ENCODE measurements at regions not wholly inside any gene's neighbourhood (a gene's known extent, or its start where the extent isn't known, plus 50 kb on each side); places are given as distances from the start of the nearest gene placed in this dataset.

GRCh38 chr2:54401554-54401953 lies 54.6 kb upstream of the SPTBN1 start:
- no peaks in the 10 kb centered on the region for H3K9me3 ChIP-seq (replicated peaks in 1 of 2; ENCODE audit: control insufficient read depth in 1 of 2, insufficient read depth in 1 of 2, low read length in 2 of 2)
- Mint-ChIP-seq H3K4me1 (peaks cover 10% of the 10 kb centered on the region), H3K4me3 (no peak overlapping the region), H3K27me3 (ENCODE audit: low read depth in 3 of 3) (peaks cover 26 to 44% (median 42%) of the 10 kb centered on the region in 3 donors), H3K27ac (no peak overlapping the region), H3K9me3 (peaks cover 0 to under 1% (median 0%) of the 10 kb centered on the region in 7 donors), H3K36me3 (no peaks in the 10 kb centered on the region)
- H3K4me1 ChIP-seq (ENCODE audit: control insufficient read depth in 1 of 2, insufficient read depth in 2 of 2, low read length in 2 of 2), result peaks cover 6 to 8% of the 10 kb centered on the region in 2 donors
- H3K4me2 ChIP-seq (replicated peaks; ENCODE audit: extremely low read depth, low read length, poor library complexity, severe bottlenecking), result no peak overlapping the region
- no peaks in the 10 kb centered on the region for H3K36me3 ChIP-seq (replicated peaks in 1 of 2; ENCODE audit: control insufficient read depth in 1 of 2, insufficient read depth in 2 of 2, low read length in 2 of 2)
- H2AFZ ChIP-seq (ENCODE audit: insufficient read depth, low read depth, low read length, poor library complexity, severe bottlenecking), result no peak overlapping the region
- H4K20me1 ChIP-seq (ENCODE audit: insufficient read depth, low read length), result no peaks in the 10 kb centered on the region
- H3K9ac ChIP-seq (ENCODE audit: insufficient read depth, low read length, poor library complexity, severe bottlenecking), result no peak overlapping the region
- no peak overlapping the region for H3K4me3 ChIP-seq (replicated peaks in 1 of 3; ENCODE audit: low read depth in 2 of 3, low read length in 3 of 3)
- H3K27me3 ChIP-seq (ENCODE audit: control insufficient read depth in 2 of 2, insufficient read depth in 2 of 2, low read length in 2 of 2), result peaks cover 12 to 28% of the 10 kb centered on the region in 2 donors
- TF ChIP-seq CTCF (IDR thresholded peaks at IDR 0.05), result no peak
- intact Hi-C loops (cut with micrococcal nuclease), result no loop called here
- no peak for DNase-seq
- no peak overlapping the region for H3K27ac ChIP-seq (ENCODE audit: low read depth in 1 of 2, low read length in 2 of 2)
- H3K79me2 ChIP-seq (ENCODE audit: insufficient read depth, low read length), result no peaks in the 10 kb centered on the region

DNA sequence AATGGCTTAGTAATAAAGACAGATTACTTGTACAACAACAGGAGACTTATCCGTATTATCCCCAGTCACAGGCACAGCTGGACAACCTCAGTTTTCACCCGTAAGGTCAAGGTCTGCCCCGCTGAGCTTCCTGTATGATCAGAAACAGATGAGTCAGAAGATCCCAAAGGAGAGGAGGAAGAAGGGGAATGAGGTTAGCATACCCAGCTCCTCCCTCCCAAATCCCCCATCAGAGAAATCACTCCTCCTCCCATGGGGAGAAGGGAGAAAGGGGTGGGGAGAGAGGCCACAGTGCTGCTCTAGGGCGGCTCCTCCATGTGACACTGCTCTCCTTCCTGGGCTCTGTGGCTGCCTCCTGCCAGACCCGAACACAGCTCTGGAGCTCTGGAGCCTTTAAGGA lies 53.8 kb upstream of the SPTBN1 start:
- Mint-ChIP-seq H3K4me3 (peak overlapping the region in 1 of 2 donors; percentile 62), H3K9me3 (no peaks in the 10 kb centered on the region), H3K4me1 (peaks cover 10% of the 10 kb centered on the region), H3K27ac (no peak overlapping the region), H3K27me3 (ENCODE audit: low read depth in 3 of 3) (peaks cover 30 to 46% (median 44%) of the 10 kb centered on the region in 3 donors), H3K36me3 (no peaks in the 10 kb centered on the region)
- Histone ChIP-seq H3K27me3 (ENCODE audit: control insufficient read depth in 2 of 2, insufficient read depth in 2 of 2, low read length in 2 of 2) (peaks cover 14 to 31% of the 10 kb centered on the region in 2 donors), H2AFZ (ENCODE audit: insufficient read depth, low read depth, low read length, poor library complexity, severe bottlenecking) (no peak overlapping the region), H3K27ac (ENCODE audit: low read depth in 1 of 2, low read length in 2 of 2) (no peak overlapping the region), H3K4me2 (replicated peaks; ENCODE audit: extremely low read depth, low read length, poor library complexity, severe bottlenecking) (no peak overlapping the region), H3K4me3 (replicated peaks in 1 of 3; ENCODE audit: low read depth in 2 of 3, low read length in 3 of 3) (no peak overlapping the region), H3K4me1 (ENCODE audit: control insufficient read depth in 1 of 2, insufficient read depth in 2 of 2, low read length in 2 of 2) (peaks cover 6 to 8% of the 10 kb centered on the region in 2 donors), H3K9ac (ENCODE audit: insufficient read depth, low read length, poor library complexity, severe bottlenecking) (no peak overlapping the region), H4K20me1 (ENCODE audit: insufficient read depth, low read length) (no peaks in the 10 kb centered on the region), H3K9me3 (replicated peaks in 1 of 2; ENCODE audit: control insufficient read depth in 1 of 2, insufficient read depth in 1 of 2, low read length in 2 of 2) (no peaks in the 10 kb centered on the region), H3K36me3 (replicated peaks in 1 of 2; ENCODE audit: control insufficient read depth in 1 of 2, insufficient read depth in 2 of 2, low read length in 2 of 2) (no peaks in the 10 kb centered on the region), H3K79me2 (ENCODE audit: insufficient read depth, low read length) (no peaks in the 10 kb centered on the region)
- no peak for DNase-seq
- intact Hi-C loops (cut with micrococcal nuclease), result no loop called here
- 54% methylated on average over 2 of the region's 5 CpGs for WGBS (ENCODE audit: insufficient coverage)
- no peak for TF ChIP-seq CTCF (IDR thresholded peaks at IDR 0.05)

All from CD14-positive monocyte (primary cell).